HepG2 (cell line): ENCODE measurements at regions not wholly inside any gene's neighbourhood (a gene's known extent, or its start where the extent isn't known, plus 50 kb on each side); places are given as distances from the start of the nearest gene placed in this dataset.

Experiments
- ATAC-seq: fragments of 200-7000 bp; cut with Tn5 transposase; 3 replicates; pipeline ENCODE4 v1.9.1; 2020; ENCODE audit warnings: mild to moderate bottlenecking, moderate library complexity
- BruUV-seq: library from RNA; stranded (reverse); fragments of 400-500 nt; replicated peaks from 2 replicates; lab custom pipeline; 2021; lab: Mats Ljungman, UMichigan
- CTCF ChIA-PET: fragments of 300-600 bp; formaldehyde crosslinking; extraction: SDS; loops from one replicate; lab custom pipeline; 2021; ENCODE audit warnings: low total read pairs, inconsistent platforms, low intra/inter-chr PET ratio; lab: Yijun Ruan, JAX
- POLR2A ChIA-PET: fragments of 350-600 bp; sonication (Branson Sonifier 250); formaldehyde crosslinking; loops from one replicate; lab custom pipeline; 2020; ENCODE audit warnings: antibody characterized with exemption, inconsistent platforms; lab: Yijun Ruan, JAX
- DNase-seq: peaks from one replicate; pipeline ENCODE4 v3.0.0-alpha.2; 2015; ENCODE audit warnings: low spot score
- FAIRE-seq: peaks from 3 replicates; lab custom pipeline; 2011; peaks lifted over from hg19 to GRCh38; lab: Jason Lieb, UNC
- H2AFZ ChIP-seq: one replicate; pipeline ENCODE4 v1.6.1; 2011; ENCODE audit warnings: low read length, inconsistent platforms
- H3K27ac ChIP-seq: fragments of 300-600 bp; 3 replicates; pipeline ENCODE4 v1.8.0; 2011; ENCODE audit warnings: mixed run types, mild to moderate bottlenecking, mixed read lengths, low read length, inconsistent platforms; ENCODE audit not compliant: insufficient read depth; ENCODE audit errors: extremely low read length
- H3K27me3 ChIP-seq, 2 experiments: fragments of 200-600 bp in 1 of 2; 2 replicates in 1 of 2; 3 replicates in 1 of 2; pipeline versions ENCODE4 v1.6.0 to v1.8.0; 2011; ENCODE audit warnings: low read length in 2 of 2, mild to moderate bottlenecking in 2 of 2, moderate library complexity in 2 of 2, inconsistent platforms in 1 of 2; ENCODE audit not compliant: insufficient read depth in 2 of 2, control insufficient read depth in 1 of 2
- H3K36me3 ChIP-seq, 2 experiments: fragments of 200-600 bp in 1 of 2; replicated peaks in 1 of 2; 2 replicates in 1 of 2; 3 replicates in 1 of 2; pipeline versions ENCODE4 v1.5.1 to v1.8.0; 2011; ENCODE audit warnings: low read length in 2 of 2, inconsistent platforms in 1 of 2; ENCODE audit not compliant: insufficient read depth in 2 of 2, control insufficient read depth in 1 of 2
- H3K4me1 ChIP-seq: 2 replicates; pipeline ENCODE4 v1.5.1; 2012; ENCODE audit warnings: low read length, inconsistent platforms; ENCODE audit not compliant: insufficient read depth
- H3K4me2 ChIP-seq: 2 replicates; pipeline ENCODE4 v1.6.0; 2011; ENCODE audit warnings: low read depth, low read length, inconsistent platforms
- H3K4me3 ChIP-seq, 3 experiments: fragments of 200-600 bp in 1 of 3; sonication (generic), shearing (Covaris generic) in 1 of 3; replicated peaks in 1 of 3; 2 replicates each; pipeline ENCODE4 v1.5.1; 2011 to 2016; ENCODE audit warnings: low read length in 3 of 3, inconsistent platforms in 2 of 3, low read depth in 2 of 3, mild to moderate bottlenecking in 2 of 3, control low read depth in 1 of 3, mixed read lengths in 1 of 3; ENCODE audit not compliant: insufficient read depth in 1 of 3
- H3K79me2 ChIP-seq: one replicate; pipeline ENCODE4 v1.6.1; 2011; ENCODE audit warnings: low read length, inconsistent platforms; ENCODE audit not compliant: insufficient read depth
- H3K9ac ChIP-seq: 2 replicates; pipeline ENCODE4 v1.6.0; 2011; ENCODE audit warnings: mild to moderate bottlenecking, low read depth, low read length, inconsistent platforms; ENCODE audit not compliant: insufficient read depth
- H3K9me3 ChIP-seq: 2 replicates; pipeline ENCODE4 v1.5.1; 2012; ENCODE audit warnings: mild to moderate bottlenecking, low read length
- H4K20me1 ChIP-seq: 2 replicates; pipeline ENCODE4 v1.6.0; 2011; ENCODE audit warnings: inconsistent platforms, mild to moderate bottlenecking, low read length, moderate library complexity; ENCODE audit not compliant: insufficient read depth
- HNF1B ChIP-seq: sonication (generic); formaldehyde crosslinking; IDR thresholded peaks from 2 replicates; pipeline ENCODE4 v1.5.1; 2020; ENCODE audit warnings: mild to moderate bottlenecking, moderate library complexity, missing genetic modification reagents
- STAT6 ChIP-seq: sonication (generic); formaldehyde crosslinking; IDR thresholded peaks from 2 replicates; pipeline ENCODE4 v1.4.0; 2020; ENCODE audit warnings: missing genetic modification reagents, mild to moderate bottlenecking, borderline replicate concordance
- TFAP4 ChIP-seq: sonication (generic); IDR thresholded peaks from 2 replicates; pipeline ENCODE4 v1.6.1; 2016; ENCODE audit warnings: low read depth, borderline replicate concordance
- WGBS: methylation state at CpG from one replicate; pipeline ENCODE4 v1.1.6; 2017; ENCODE audit warnings: low lambda C conversion rate; 5-methylcytosine and 5-hydroxymethylcytosine counted together
- in situ Hi-C: cut with HindIII; loops from 2 replicates; pipeline ENCODE4 v1.10.0; 2017; ENCODE audit warnings: low pct_unique_long_range_greater_than_20kb; ENCODE audit not compliant: extremely low pct_ligation_motif_present
- intact Hi-C: fragments of 100-400 bp; cut with micrococcal nuclease; formaldehyde crosslinking; loops from one replicate; pipeline ENCODE4 v1.10.0; 2022; ENCODE audit not compliant: unreplicated experiment

- Histone ChIP-seq H3K4me3 (no peak overlapping the region), H2AFZ (no peak overlapping the region), H3K27me3 (no peaks in the 10 kb centered on the region), H3K79me2 (no peaks in the 10 kb centered on the region), H3K27ac (no peak overlapping the region), H3K9ac (no peak overlapping the region), H3K36me3 (no peaks in the 10 kb centered on the region), H3K4me2 (no peak overlapping the region), H3K9me3 (peaks cover 86% of the 10 kb centered on the region), H4K20me1 (no peaks in the 10 kb centered on the region), H3K4me1 (no peaks in the 10 kb centered on the region)
- ATAC-seq (no peak), FAIRE-seq (no peak), DNase-seq (no peak)
- in situ Hi-C loops (no loop called here), intact Hi-C loops (no loop called here)
- WGBS = 56% methylated on average over 5 of the region's 14 CpGs
- CTCF ChIA-PET = no interaction called here
- TF ChIP-seq STAT6 (CRISPR knock-in tag) (no peak), HNF1B (CRISPR knock-in tag) (no peak), TFAP4 (no peak)
- no TSS peak for BruUV-seq
- POLR2A ChIA-PET = no interaction called here
Observed at GRCh38 chr21:19245188-19245580, 841.6 kb upstream of the TMPRSS15 start.
